ENCODE measurements at regions not wholly inside any gene's neighbourhood (a gene's known extent, or its start where the extent isn't known, plus 50 kb on each side); places are given as distances from the start of the nearest gene placed in this dataset.

GRCh38 chr13:38283346-38283745, 66.3 kb upstream of the UFM1 start:
- no peak for DNase-seq (ENCODE audit: low spot score)
- H3K4me2 ChIP-seq = no peak overlapping the region
- no peak overlapping the region for H3K4me3 ChIP-seq
- no peak overlapping the region for H2AFZ ChIP-seq
- H3K36me3 ChIP-seq (replicated peaks; ENCODE audit: insufficient read depth, low read depth) = no peaks in the 10 kb centered on the region
- H3K27ac ChIP-seq = no peak overlapping the region
- H3K9me3 ChIP-seq (ENCODE audit: low read depth) = no peaks in the 10 kb centered on the region
- H3K9me2 ChIP-seq (replicated peaks; ENCODE audit: insufficient read depth) = no peaks in the 10 kb centered on the region
- WGBS (ENCODE audit: low lambda C conversion rate, missing lambda C conversion rate) = 87% methylated on average over 1 of the region's 1 CpG
- H3K27me3 ChIP-seq = no peaks in the 10 kb centered on the region
- no peaks in the 10 kb centered on the region for H3K79me2 ChIP-seq
- TF ChIP-seq EZH2phosphoT487 (IDR thresholded peaks at IDR 0.05; ENCODE audit: low read depth, severe bottlenecking, unreplicated experiment) = no peak
- no peak for TF ChIP-seq CTCF (IDR thresholded peaks at IDR 0.05; ENCODE audit: poor library complexity)
- no peak for TF ChIP-seq EZH2 (IDR thresholded peaks at IDR 0.05; ENCODE audit: borderline replicate concordance)
- no peaks in the 10 kb centered on the region for H4K20me1 ChIP-seq (ENCODE audit: insufficient read depth, poor library complexity, severe bottlenecking)
- no peaks in the 10 kb centered on the region for H3K4me1 ChIP-seq (ENCODE audit: insufficient read depth)

GRCh38 chr13:38265132-38265497, 84.5 kb upstream of the UFM1 start:
- DNase-seq (ENCODE audit: low spot score) = no peak
- Histone ChIP-seq H3K27ac (no peak overlapping the region), H3K4me2 (no peak overlapping the region), H3K36me3 (replicated peaks; ENCODE audit: insufficient read depth, low read depth) (no peaks in the 10 kb centered on the region), H3K9me3 (ENCODE audit: low read depth) (no peaks in the 10 kb centered on the region), H3K27me3 (no peaks in the 10 kb centered on the region), H3K79me2 (no peaks in the 10 kb centered on the region), H2AFZ (no peak overlapping the region), H3K9me2 (replicated peaks; ENCODE audit: insufficient read depth) (no peaks in the 10 kb centered on the region), H3K4me1 (ENCODE audit: insufficient read depth) (no peaks in the 10 kb centered on the region), H4K20me1 (ENCODE audit: insufficient read depth, poor library complexity, severe bottlenecking) (no peaks in the 10 kb centered on the region), H3K4me3 (no peak overlapping the region)
- WGBS (ENCODE audit: low lambda C conversion rate, missing lambda C conversion rate) = 88% methylated on average over 2 of the region's 2 CpGs
- TF ChIP-seq EZH2phosphoT487 (IDR thresholded peaks at IDR 0.05; ENCODE audit: low read depth, severe bottlenecking, unreplicated experiment) (no peak), CTCF (IDR thresholded peaks at IDR 0.05; ENCODE audit: poor library complexity) (no peak), EZH2 (IDR thresholded peaks at IDR 0.05; ENCODE audit: borderline replicate concordance) (no peak)

GRCh38 chr13:38264363-38265131, 85.1 kb upstream of the UFM1 start:
- Histone ChIP-seq H3K4me2 (no peak overlapping the region), H3K9me3 (ENCODE audit: low read depth) (no peaks in the 10 kb centered on the region), H3K4me3 (no peak overlapping the region), H3K4me1 (ENCODE audit: insufficient read depth) (no peaks in the 10 kb centered on the region), H3K36me3 (replicated peaks; ENCODE audit: insufficient read depth, low read depth) (no peaks in the 10 kb centered on the region), H3K9me2 (replicated peaks; ENCODE audit: insufficient read depth) (no peaks in the 10 kb centered on the region), H3K79me2 (no peaks in the 10 kb centered on the region), H2AFZ (no peak overlapping the region), H3K27ac (no peak overlapping the region), H4K20me1 (ENCODE audit: insufficient read depth, poor library complexity, severe bottlenecking) (no peaks in the 10 kb centered on the region), H3K27me3 (no peaks in the 10 kb centered on the region)
- TF ChIP-seq EZH2 (IDR thresholded peaks at IDR 0.05; ENCODE audit: borderline replicate concordance) (no peak), EZH2phosphoT487 (IDR thresholded peaks at IDR 0.05; ENCODE audit: low read depth, severe bottlenecking, unreplicated experiment) (no peak), CTCF (IDR thresholded peaks at IDR 0.05; ENCODE audit: poor library complexity) (no peak)
- DNase-seq (ENCODE audit: low spot score) = no peak
- 86% methylated on average over 9 of the region's 9 CpGs for WGBS (ENCODE audit: low lambda C conversion rate, missing lambda C conversion rate)
